GM21723 (cell line): ENCODE measurements at regions not wholly inside any gene's neighbourhood (a gene's known extent, or its start where the extent isn't known, plus 50 kb on each side); places are given as distances from the start of the nearest gene placed in this dataset.

ENCODE experiments used
- ATAC-seq: cut with Tn5 transposase; IDR thresholded peaks from one replicate; pipeline ENCODE4 v1.9.1; 2021; ENCODE audit warnings: mild to moderate bottlenecking, moderate library complexity; ENCODE audit not compliant: unreplicated experiment

GRCh38 chr21:27268290-27268689 lies 301.4 kb upstream of the ADAMTS5 start:
- no peak for ATAC-seq

GRCh38 chr21:27265949-27266348 lies 299.1 kb upstream of the ADAMTS5 start:
- ATAC-seq: no peak

- ATAC-seq: no peak
Measured at GRCh38 chr21:27265492-27265891, 298.6 kb upstream of the ADAMTS5 start.

GRCh38 chr21:27261676-27262075 lies 294.8 kb upstream of the ADAMTS5 start:
- ATAC-seq: no peak

GRCh38 chr21:27260728-27261127 lies 293.8 kb upstream of the ADAMTS5 start:
- ATAC-seq: no peak

- no peak for ATAC-seq
Measured at GRCh38 chr21:27258742-27259448, 292.0 kb upstream of the ADAMTS5 start.

GRCh38 chr21:27257908-27258556 lies 291.1 kb upstream of the ADAMTS5 start:
- no peak for ATAC-seq

- ATAC-seq: no peak
Measured at GRCh38 chr21:27257226-27257625, 290.3 kb upstream of the ADAMTS5 start.

- no peak for ATAC-seq
Measured at GRCh38 chr21:27251752-27252151, 284.9 kb upstream of the ADAMTS5 start.

GRCh38 chr21:27250366-27250765 lies 283.5 kb upstream of the ADAMTS5 start:
- no peak for ATAC-seq

- ATAC-seq: no peak
Measured at GRCh38 chr21:27248814-27249213, 281.9 kb upstream of the ADAMTS5 start.

- ATAC-seq: no peak
Measured at GRCh38 chr21:27246741-27247140, 279.9 kb upstream of the ADAMTS5 start.

- ATAC-seq: no peak
Measured at GRCh38 chr21:27244776-27245175, 277.9 kb upstream of the ADAMTS5 start.

GRCh38 chr21:27244352-27244751 lies 277.5 kb upstream of the ADAMTS5 start:
- ATAC-seq: no peak

GRCh38 chr21:27240839-27241238 lies 274.0 kb upstream of the ADAMTS5 start:
- no peak for ATAC-seq

GRCh38 chr21:27233514-27234115 lies 266.7 kb upstream of the ADAMTS5 start:
- ATAC-seq: no peak

- ATAC-seq: no peak
Measured at GRCh38 chr21:27225940-27226339, 259.1 kb upstream of the ADAMTS5 start.

- ATAC-seq: no peak
Measured at GRCh38 chr21:27225151-27225550, 258.3 kb upstream of the ADAMTS5 start.

- ATAC-seq: no peak
Measured at GRCh38 chr21:27224169-27224568, 257.3 kb upstream of the ADAMTS5 start.

- ATAC-seq: no peak
Measured at GRCh38 chr21:27221077-27221476, 254.2 kb upstream of the ADAMTS5 start.

GRCh38 chr21:27220416-27220815 lies 253.5 kb upstream of the ADAMTS5 start:
- ATAC-seq: no peak

GRCh38 chr21:27219068-27219467 lies 252.2 kb upstream of the ADAMTS5 start:
- ATAC-seq: no peak
